ENCODE measurements at regions not wholly inside any gene's neighbourhood (a gene's known extent, or its start where the extent isn't known, plus 50 kb on each side); places are given as distances from the start of the nearest gene placed in this dataset.

DNA sequence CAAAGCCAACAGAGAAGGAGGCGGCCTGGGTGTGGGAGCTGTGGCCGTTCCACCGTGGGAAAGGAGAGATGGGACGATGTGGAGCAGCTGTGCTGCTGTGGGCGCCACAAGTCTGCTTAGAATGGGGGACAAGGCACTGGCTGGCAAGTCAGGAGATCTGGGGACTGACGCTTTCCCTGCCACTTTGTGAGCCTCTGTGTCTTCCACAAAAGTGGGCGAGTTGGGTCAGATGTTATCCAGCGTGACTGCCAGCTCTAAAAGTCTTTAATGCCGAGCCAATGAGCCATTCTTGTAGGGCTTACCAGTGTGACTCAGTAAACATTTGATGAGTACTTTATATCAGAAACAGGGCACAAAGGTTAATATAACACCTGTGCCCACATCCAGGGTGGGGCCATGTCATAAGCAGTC is 113.6 kb upstream of the MGAT5 start:
- no peak for DNase-seq (ENCODE audit: low read depth)
- no peak overlapping the region for H3K4me3 ChIP-seq (ENCODE audit: low read depth, low read length)
- TF ChIP-seq, protein P1, sequence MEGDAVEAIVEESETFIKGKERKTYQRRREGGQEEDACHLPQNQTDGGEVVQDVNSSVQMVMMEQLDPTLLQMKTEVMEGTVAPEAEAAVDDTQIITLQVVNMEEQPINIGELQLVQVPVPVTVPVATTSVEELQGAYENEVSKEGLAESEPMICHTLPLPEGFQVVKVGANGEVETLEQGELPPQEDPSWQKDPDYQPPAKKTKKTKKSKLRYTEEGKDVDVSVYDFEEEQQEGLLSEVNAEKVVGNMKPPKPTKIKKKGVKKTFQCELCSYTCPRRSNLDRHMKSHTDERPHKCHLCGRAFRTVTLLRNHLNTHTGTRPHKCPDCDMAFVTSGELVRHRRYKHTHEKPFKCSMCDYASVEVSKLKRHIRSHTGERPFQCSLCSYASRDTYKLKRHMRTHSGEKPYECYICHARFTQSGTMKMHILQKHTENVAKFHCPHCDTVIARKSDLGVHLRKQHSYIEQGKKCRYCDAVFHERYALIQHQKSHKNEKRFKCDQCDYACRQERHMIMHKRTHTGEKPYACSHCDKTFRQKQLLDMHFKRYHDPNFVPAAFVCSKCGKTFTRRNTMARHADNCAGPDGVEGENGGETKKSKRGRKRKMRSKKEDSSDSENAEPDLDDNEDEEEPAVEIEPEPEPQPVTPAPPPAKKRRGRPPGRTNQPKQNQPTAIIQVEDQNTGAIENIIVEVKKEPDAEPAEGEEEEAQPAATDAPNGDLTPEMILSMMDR (IDR thresholded peaks at IDR 0.05; ENCODE audit: low read depth, low read length, missing control alignments): no peak
- in situ Hi-C loops (cut with HindIII; ENCODE audit: low sequenced_read_pairs): no loop called here

DNA sequence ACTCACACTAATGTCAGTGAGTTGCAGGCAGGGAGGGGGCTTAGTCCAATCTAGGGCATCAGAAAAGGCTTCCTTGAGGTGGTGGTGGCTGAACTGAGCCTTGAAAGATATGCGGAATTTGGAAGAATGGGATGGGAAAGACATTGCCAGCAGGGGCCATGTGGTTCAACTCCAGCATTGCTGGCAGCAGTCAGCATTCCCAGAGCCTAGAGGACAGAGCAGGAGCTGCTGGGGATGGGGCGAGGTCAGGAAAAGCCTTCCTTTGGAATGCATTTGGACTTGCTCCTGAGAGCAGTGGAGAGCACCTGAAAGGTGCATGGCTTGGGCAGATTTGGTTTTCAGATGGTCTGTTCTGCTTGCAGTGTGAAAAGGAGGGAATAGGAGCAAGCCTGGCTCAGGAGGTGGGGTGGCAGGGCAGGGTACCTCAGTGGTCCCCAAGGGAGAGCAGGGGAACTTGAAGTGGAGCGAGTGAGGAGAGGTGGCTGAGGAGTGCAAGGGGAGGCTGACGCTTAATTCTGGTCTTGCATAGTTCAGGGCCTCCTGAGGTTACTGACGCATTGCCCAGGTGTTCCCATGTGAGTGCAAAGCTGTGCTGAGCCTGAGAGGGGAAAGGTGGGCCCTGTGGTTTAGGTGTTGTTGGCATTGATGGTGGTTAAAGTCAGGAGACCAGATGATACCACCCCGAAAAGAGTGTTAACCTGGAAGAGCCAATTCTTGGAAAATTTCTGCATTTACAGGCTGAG is 112.1 kb upstream of the MGAT5 start:
- no peak for DNase-seq (ENCODE audit: low read depth)
- in situ Hi-C loops (cut with HindIII; ENCODE audit: low sequenced_read_pairs): no loop called here
- no peak overlapping the region for H3K4me3 ChIP-seq (ENCODE audit: low read depth, low read length)
- TF ChIP-seq, protein P1 (IDR thresholded peaks at IDR 0.05; ENCODE audit: low read depth, low read length, missing control alignments): no peak

DNA sequence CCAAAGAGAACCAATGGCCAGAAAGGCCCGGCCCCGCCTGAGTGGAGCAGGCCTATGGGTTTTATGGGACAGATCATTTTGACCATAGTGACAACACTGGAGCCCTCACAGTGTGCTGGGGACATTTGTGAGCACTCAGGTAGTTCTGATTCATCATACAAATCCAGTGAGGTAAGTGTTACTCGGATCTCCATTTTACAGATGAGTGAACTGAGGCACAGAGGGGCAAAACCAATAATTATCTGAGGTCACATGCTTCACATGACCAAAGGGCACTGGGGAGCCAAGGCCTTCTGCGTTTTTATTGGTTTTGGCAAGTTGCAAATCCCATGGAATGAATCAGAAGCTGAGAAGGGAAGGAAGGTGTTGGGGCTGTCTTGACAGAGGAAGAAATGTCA is 111.5 kb upstream of the MGAT5 start:
- TF ChIP-seq, protein P1 (IDR thresholded peaks at IDR 0.05; ENCODE audit: low read depth, low read length, missing control alignments): no peak
- in situ Hi-C loops (cut with HindIII; ENCODE audit: low sequenced_read_pairs): no loop called here
- no peak overlapping the region for H3K4me3 ChIP-seq (ENCODE audit: low read depth, low read length)
- no peak for DNase-seq (ENCODE audit: low read depth)

DNA sequence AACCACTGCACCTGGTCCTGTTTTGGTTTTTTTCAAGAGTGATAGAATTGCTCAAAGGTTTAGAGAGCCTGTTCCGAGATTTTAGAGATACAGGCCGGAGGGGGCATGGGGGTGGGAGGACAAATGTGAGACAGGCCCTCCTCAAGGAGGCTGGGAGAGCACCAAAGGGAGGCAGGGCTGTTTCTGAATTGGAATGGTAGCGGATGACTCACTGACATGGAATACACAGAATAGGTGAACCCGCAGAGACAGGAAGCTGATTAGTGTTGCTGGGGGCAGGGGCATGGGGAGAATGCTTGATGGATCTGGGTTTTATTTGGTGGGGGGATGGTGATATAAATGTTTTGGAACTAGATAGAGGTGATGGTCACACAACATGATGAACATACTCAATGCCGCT is 111.0 kb upstream of the MGAT5 start:
- DNase-seq (ENCODE audit: low read depth): peak; percentile 39
- H3K4me3 ChIP-seq (ENCODE audit: low read depth, low read length): no peak overlapping the region
- in situ Hi-C loops (cut with HindIII; ENCODE audit: low sequenced_read_pairs): no loop called here
- TF ChIP-seq, protein P1 (IDR thresholded peaks at IDR 0.05; ENCODE audit: low read depth, low read length, missing control alignments): no peak

DNA sequence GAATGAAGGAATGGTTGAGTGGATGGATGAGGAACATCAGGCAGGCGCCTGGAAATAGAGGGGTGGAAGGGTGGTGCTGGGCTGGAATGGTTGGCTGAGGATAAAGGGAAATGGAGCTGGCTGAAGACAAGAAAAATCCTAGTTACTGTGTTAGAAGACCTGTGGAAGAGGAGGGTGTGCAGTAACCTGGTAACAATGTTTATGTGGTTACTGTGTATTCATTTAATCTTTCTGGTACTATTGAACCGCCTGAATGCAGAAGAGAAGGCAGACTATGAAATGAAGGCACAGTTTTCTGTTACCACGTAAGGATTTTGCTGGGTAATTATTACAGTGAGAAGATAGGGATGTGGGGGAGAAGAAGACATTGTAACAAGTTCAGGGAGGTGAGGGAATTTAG is 110.3 kb upstream of the MGAT5 start:
- no peak for DNase-seq (ENCODE audit: low read depth)
- H3K4me3 ChIP-seq (ENCODE audit: low read depth, low read length): no peak overlapping the region
- TF ChIP-seq, protein P1 (IDR thresholded peaks at IDR 0.05; ENCODE audit: low read depth, low read length, missing control alignments): no peak
- in situ Hi-C loops (cut with HindIII; ENCODE audit: low sequenced_read_pairs): no loop called here

DNA sequence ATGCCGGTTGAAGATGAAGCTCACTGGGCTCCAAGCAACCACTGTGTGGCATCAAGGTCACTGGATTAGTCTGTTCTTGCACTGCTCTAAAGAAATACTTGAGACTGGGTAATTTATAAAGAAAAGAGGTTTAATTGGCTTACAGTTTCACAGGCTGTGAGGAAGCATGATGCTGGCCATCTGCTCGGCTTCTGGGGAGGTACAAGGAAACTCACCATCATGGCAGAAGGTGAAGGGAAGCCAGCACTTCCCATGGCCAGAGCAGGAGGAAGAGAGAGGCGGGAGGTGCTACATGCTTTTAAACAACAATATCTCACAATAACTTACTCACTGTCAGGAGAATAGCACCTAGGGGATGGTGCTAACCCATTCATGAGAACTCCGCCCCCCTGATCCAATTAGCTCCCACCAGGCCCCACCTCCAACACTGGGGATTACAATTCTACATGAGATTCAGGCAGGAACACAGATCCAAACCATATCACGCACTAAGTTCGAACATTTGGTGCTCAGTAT is 109.7 kb upstream of the MGAT5 start:
- TF ChIP-seq, protein P1 (IDR thresholded peaks at IDR 0.05; ENCODE audit: low read depth, low read length, missing control alignments): no peak
- H3K4me3 ChIP-seq (ENCODE audit: low read depth, low read length): no peak overlapping the region
- in situ Hi-C loops (cut with HindIII; ENCODE audit: low sequenced_read_pairs): no loop called here
- DNase-seq (ENCODE audit: low read depth): no peak

Data from astrocyte of the cerebellum (primary cell).